HG03558 (cell line): ENCODE measurements at regions not wholly inside any gene's neighbourhood (a gene's known extent, or its start where the extent isn't known, plus 50 kb on each side); places are given as distances from the start of the nearest gene placed in this dataset.
"Not testable (repeated sequence)": the region's sequence is repeated elsewhere in the genome, so short reads cannot be mapped to it uniquely, and the experiment has no call there.

Source experiments
- ATAC-seq: cut with Tn5 transposase; IDR thresholded peaks from one replicate; pipeline ENCODE4 v1.9.1; 2021; ENCODE audit warnings: moderate number of reproducible peaks; ENCODE audit not compliant: unreplicated experiment; ENCODE audit errors: extremely low read depth

DNA sequence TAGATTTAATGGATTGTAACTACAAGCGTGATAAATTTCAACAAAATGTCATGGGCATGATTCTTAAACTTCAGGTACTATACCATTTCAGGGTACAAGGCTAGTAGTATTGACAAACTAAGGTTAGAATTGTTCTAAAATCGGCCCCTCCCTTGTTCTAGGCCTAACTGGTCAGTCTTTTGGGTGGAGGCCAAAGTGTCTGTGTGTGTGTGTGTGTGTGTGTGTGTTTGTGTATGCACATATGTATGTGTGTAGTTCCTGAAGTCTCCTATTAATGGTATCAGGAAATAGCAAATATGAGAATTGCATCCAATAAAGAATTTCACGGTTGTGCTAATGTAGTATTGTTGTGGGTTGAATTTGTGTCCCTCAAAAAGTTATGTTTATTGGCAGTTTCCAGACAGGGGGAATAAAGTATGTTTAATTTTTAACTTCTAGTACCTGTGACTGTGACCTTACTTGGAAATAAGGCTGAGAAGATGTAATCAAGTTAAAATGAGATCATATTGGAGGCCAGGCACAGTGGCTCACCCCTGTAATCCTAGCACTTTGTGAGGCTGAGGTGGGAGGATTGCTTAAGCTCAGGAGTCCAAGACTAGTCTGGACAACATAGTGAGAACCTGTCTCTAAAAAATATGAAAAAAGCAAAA is 119.2 kb downstream of the KLF5 start:
- ATAC-seq = no peak

- ATAC-seq = no peak
Measured at GRCh38 chr13:73177017-73177416, 118.2 kb downstream of the KLF5 start.

GRCh38 chr13:73174521-73175010 is 115.8 kb downstream of the KLF5 start:
- no peak for ATAC-seq

GRCh38 chr13:73173279-73173811 is 114.5 kb downstream of the KLF5 start:
- ATAC-seq = no peak

DNA sequence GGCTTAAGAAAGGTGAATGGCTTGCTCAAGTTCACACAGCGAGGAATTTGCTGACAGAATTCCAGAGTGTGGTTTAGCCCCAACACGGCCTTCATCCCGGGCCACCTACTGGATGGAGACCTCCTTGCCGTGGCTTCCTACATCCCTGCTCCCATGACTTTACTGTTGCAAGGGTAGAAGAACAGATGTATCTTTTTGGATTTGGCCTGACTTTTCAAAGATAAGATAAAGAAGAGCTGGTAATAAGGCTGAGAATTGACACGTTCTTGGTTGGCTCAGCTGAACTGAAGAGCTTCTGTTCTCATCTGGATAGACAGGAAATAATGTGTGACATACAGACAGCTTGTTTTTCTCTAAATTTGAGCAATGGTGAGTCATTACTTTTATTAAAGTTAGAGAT is 113.1 kb downstream of the KLF5 start:
- ATAC-seq = no peak

GRCh38 chr13:73171271-73171682 is 112.5 kb downstream of the KLF5 start:
- ATAC-seq = no peak

- ATAC-seq = no peak
Measured at GRCh38 chr13:73169971-73170370, 111.2 kb downstream of the KLF5 start.

DNA sequence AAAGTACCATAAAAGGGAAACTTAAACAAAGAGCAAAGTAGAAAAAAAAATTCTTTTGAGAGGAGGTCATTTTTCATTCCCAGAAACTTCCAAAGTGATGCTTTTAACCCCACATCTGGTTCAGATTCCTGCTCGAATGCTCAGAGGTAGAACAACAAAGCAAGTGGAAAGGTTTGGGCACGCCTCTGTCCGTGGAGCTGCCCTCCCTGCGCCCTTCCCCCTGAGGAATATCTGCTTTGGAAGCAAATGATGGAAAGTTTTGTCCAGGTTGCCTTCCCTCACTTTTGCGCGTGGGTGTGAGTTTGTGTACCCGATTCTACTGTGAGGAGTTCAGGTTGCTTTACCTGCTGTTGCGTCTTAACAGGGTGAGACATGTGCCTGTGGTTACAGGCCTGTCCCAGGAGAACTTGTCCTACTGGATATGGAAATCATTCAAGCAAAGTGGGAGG is 110.2 kb downstream of the KLF5 start:
- no peak for ATAC-seq

- ATAC-seq = no peak
Measured at GRCh38 chr13:73168226-73168952, 109.6 kb downstream of the KLF5 start.

DNA sequence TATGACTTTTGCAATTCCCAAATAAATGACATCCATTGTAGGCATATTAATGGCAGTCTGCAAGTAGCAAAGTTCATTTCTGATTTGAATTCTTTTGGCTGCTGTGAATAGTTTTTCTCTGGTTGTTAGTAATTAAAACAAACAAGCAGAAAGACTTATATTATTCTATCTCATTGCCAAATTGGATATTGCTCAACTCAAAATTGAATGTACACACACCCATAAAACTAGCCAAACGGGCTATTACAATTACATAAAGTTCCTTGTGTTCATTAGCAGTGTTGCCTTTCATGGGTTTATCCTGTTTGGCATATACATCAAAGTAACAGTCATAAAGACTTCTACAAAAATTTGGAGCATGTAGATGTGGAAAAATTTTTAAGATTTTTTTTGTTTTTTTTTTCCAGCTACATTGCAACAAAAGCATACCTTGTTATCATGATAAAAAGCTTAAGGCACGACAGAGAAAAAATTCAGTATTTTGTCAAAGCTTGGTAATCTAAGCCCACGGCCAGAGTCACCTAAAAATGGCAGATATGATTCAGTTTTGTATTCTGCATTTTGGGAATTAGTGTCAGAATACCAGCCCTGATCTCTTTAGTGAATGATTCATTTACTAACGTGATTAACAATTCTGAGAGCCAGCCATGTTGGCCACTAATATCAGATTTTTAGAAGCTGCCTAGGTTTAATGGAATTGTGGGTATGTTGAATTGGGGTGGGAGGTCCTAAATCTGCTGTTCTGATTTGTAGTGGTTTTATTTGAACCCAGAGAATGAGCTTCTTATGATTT is 108.4 kb downstream of the KLF5 start:
- ATAC-seq = no peak

DNA sequence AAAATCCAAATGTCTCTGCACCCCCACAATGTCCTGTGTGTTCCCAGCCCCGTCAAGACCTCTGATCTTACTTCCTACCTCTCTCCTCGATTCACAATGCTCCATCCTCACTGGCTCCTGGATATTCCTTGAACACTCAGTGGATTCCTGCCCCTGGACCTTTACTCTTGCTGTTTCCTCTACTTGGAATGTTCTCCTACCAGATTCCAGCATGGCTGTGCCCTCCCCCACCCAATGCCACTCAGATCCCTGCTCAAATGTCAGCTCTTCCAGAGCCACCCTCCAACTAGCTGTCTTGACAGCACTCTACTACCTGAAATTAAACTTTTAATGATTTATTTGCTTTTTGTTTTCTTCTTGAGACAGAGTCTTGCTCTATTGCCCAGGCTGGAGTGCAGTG is 107.4 kb downstream of the KLF5 start:
- no peak for ATAC-seq

- ATAC-seq = no peak
Measured at GRCh38 chr13:73162912-73163911, 104.4 kb downstream of the KLF5 start.

DNA sequence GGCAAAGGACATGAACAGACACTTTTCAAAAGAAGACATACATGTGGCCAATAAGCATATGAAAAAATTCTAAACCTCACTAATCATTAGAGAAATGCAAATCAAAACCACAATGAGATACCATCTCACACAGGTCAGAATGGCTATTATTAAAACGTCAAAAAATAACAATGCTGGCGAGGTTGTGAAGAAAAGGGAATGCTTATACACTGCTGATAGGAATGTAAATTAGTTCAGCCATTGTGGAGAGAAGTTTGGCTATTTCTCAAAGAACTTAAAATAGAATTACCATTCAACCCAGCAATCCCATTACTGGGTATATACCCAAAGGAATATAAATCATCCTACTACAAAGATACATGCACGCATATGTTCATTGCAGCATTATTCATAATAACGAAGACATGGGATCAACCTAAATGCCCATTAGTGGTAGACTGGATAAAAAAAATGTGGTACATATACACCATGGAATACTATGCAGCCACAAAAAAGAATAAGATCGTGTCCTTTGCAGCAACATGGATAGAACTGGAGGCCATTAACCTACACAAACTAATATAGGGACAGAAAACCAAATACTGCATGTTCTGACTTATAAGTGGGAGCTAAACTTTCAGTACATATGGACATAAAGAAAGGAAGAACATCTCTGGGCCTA is 101.7 kb downstream of the KLF5 start:
- ATAC-seq = not testable (repeated sequence)

DNA sequence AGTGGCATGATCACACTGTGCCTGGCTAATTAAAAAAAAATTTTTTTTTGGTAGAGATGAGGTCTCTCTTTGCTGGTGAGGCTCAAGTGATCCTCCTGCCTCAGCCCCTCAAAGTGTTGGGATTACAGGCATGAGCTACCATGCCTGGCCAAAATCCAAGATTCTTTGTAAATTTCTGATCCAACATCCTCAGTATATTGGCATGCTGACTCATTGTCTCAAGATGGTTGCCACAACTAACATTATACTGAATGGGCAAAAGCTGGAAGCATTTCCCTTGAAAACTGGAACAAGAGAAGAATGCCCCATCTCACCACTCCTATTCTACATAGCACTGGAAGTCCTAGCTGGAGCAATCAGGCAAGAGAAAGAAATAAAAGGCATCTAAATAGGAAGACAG is 100.0 kb downstream of the KLF5 start:
- no peak for ATAC-seq

DNA sequence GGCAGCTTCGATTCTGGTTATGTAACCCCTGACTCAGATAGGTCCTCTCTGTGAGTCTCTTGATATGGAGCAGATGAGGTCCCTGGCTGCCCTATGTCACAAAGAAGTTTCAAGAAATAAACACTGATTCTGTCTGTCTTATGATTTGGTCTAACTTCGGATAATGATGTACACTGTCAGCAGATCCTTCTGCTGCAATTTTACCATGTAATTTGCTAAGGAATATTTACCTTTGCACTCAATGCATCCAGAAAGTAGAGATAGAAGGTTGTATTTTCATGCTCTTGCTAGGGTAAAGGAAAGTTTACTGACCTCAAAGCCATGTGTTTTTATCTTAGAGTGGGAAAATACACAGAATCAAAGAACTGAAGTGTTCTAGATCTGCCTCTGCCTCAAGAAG is 98.2 kb downstream of the KLF5 start:
- ATAC-seq = no peak

GRCh38 chr13:73146707-73147106 is 87.9 kb downstream of the KLF5 start:
- no peak for ATAC-seq

GRCh38 chr13:73142071-73142470 is 83.3 kb downstream of the KLF5 start:
- no peak for ATAC-seq

DNA sequence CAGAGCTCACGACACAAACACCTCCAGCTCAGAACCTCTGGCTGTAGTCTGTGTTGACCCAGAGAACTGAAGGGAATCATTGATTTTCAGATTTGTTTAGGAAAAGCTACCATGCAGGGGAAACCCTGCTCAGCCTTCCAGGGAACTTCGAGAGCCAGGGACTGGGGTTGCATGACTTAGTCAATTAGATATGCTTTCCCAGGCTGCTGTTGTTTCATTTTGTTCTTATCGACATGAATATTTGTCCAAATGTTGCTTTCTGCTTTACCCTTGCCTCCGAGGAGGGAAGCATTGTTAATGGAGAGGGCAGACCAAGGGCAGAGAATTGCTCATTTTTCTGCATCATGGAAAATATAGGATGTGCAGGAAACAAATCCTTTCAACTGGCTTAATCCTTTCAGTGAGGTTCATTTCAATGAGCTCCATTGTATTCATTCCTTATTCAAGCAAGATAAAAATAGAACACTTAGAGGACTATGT is 82.5 kb downstream of the KLF5 start:
- no peak for ATAC-seq

DNA sequence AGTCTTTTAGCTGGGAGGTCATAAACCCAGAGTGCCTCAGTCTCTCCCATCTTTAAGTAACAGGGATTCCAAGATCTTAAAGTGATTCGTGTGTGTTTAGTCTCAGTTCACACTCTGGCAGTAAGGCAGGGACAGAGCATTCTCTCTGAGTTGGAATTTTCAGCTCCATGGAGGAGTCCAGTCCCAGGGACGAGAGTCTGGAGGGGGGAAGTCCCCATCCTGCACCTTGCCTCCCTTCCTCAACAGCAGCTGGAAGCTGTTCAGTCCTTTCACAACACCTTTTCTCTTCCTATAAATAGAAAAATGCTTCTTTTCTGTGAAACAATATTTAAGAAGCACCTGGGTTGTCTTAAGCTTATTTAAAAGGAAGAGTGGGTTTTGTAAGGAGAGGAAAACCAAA is 82.0 kb downstream of the KLF5 start:
- ATAC-seq = no peak
